Peyer's patch (tissue), 4 donors: ENCODE measurements at regions not wholly inside any gene's neighbourhood (a gene's known extent, or its start where the extent isn't known, plus 50 kb on each side); places are given as distances from the start of the nearest gene placed in this dataset.

Experiments used
- DNase-seq, 3 donors: peaks; one replicate each; pipeline ENCODE4 v3.0.0-alpha.2; 2017 to 2019
- H3K27ac ChIP-seq, 4 donors: fragments of 200-600 bp; sonication (generic); one replicate each; pipeline ENCODE4 v1.5.1; 2016 to 2019
- H3K27me3 ChIP-seq, 2 donors: fragments of 200-600 bp; sonication (generic); one replicate each; pipeline ENCODE4 v1.5.1; 2019
- H3K36me3 ChIP-seq, 3 donors: fragments of 200-600 bp; sonication (generic); one replicate each; pipeline ENCODE4 v1.5.1; 2016 to 2019
- H3K4me1 ChIP-seq, 4 donors: fragments of 200-600 bp; sonication (generic); one replicate each; pipeline ENCODE4 v1.5.1; 2016 to 2019
- H3K4me3 ChIP-seq, 4 donors: fragments of 200-600 bp; sonication (generic); 1 replicate in 3 of 4; 2 replicates in 1 of 4; pipeline ENCODE4 v1.5.1; 2016 to 2019; ENCODE audit warnings: mild to moderate bottlenecking in 1 of 4
- H3K9me3 ChIP-seq, 4 donors: fragments of 200-600 bp; sonication (generic); one replicate each; pipeline ENCODE4 v1.5.1; 2016 to 2019; ENCODE audit warnings: mild to moderate bottlenecking in 1 of 4
- POLR2A ChIP-seq, 2 donors: fragments of 450-650 bp; IDR thresholded peaks; one replicate each; pipeline ENCODE4 v1.5.1; 2017; ENCODE audit warnings: antibody characterized with exemption in 2 of 2, mild to moderate bottlenecking in 2 of 2, moderate library complexity in 2 of 2
- TF ChIP-seq, protein P1 (sequence below), 6 experiments: fragments of 450-650 bp in 4 of 6; fragments of 200-600 bp in 2 of 6; sonication (generic) in 1 of 6; IDR thresholded peaks; one replicate each; pipeline ENCODE4 v1.5.1; 2017 to 2019; ENCODE audit warnings: antibody characterized with exemption in 6 of 6, mild to moderate bottlenecking in 3 of 6, moderate library complexity in 1 of 6

DNA sequence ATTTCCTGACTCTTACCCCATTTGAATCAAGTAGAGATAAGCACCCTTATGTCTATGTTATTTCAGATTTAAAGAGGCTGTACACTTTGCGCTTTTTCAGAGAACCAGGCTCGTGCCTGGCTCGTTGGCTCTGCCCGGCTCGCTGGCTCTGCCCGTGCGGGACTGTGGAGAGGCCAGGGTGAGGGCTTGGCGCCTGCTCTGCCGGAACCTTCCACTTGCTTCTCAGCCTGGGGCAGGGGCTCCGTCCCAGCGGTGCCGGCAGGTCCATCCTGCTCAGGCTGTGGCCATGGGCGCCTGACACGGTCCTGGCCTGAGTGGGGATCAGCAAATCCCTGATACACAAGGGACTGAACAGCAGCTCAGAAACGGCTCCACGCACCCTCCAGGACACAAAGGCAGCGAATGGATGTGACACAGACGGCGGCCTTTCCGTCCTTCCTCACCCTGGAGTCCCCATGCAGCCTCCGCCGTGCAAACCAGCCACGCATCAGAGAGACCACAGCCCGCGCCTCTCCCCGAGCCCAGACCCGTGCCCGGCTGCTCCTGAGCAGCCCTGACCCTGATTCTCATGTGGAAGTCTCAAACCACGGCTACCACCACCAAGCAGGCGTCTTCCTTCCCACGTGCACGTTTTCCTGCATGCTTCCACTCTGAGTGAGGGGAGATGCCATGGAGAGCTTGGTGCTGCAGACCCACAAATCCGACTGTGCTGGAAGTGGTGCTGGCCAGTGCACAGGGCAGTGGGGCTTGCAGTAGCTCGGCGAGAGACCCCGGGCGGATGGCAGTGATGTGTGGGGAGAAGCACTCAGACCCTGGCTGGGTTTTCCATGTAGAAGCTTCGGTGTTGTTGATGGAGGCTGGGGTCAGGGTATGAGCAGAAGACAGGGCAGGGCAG is 233.9 kb downstream of the ERMARD start:
- H3K4me3 ChIP-seq, result no peak overlapping the region
- no peaks in the 10 kb centered on the region for H3K27me3 ChIP-seq
- H3K27ac ChIP-seq, result no peak overlapping the region
- peak in 2 of 3 donors; percentile 35 to 37 for DNase-seq
- no peaks in the 10 kb centered on the region for H3K9me3 ChIP-seq
- no peak for TF ChIP-seq POLR2A (IDR thresholded peaks at IDR 0.05)
- TF ChIP-seq, protein P1, sequence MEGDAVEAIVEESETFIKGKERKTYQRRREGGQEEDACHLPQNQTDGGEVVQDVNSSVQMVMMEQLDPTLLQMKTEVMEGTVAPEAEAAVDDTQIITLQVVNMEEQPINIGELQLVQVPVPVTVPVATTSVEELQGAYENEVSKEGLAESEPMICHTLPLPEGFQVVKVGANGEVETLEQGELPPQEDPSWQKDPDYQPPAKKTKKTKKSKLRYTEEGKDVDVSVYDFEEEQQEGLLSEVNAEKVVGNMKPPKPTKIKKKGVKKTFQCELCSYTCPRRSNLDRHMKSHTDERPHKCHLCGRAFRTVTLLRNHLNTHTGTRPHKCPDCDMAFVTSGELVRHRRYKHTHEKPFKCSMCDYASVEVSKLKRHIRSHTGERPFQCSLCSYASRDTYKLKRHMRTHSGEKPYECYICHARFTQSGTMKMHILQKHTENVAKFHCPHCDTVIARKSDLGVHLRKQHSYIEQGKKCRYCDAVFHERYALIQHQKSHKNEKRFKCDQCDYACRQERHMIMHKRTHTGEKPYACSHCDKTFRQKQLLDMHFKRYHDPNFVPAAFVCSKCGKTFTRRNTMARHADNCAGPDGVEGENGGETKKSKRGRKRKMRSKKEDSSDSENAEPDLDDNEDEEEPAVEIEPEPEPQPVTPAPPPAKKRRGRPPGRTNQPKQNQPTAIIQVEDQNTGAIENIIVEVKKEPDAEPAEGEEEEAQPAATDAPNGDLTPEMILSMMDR (IDR thresholded peaks at IDR 0.05), result no peak
- no peaks in the 10 kb centered on the region for H3K4me1 ChIP-seq
- no peaks in the 10 kb centered on the region for H3K36me3 ChIP-seq

DNA sequence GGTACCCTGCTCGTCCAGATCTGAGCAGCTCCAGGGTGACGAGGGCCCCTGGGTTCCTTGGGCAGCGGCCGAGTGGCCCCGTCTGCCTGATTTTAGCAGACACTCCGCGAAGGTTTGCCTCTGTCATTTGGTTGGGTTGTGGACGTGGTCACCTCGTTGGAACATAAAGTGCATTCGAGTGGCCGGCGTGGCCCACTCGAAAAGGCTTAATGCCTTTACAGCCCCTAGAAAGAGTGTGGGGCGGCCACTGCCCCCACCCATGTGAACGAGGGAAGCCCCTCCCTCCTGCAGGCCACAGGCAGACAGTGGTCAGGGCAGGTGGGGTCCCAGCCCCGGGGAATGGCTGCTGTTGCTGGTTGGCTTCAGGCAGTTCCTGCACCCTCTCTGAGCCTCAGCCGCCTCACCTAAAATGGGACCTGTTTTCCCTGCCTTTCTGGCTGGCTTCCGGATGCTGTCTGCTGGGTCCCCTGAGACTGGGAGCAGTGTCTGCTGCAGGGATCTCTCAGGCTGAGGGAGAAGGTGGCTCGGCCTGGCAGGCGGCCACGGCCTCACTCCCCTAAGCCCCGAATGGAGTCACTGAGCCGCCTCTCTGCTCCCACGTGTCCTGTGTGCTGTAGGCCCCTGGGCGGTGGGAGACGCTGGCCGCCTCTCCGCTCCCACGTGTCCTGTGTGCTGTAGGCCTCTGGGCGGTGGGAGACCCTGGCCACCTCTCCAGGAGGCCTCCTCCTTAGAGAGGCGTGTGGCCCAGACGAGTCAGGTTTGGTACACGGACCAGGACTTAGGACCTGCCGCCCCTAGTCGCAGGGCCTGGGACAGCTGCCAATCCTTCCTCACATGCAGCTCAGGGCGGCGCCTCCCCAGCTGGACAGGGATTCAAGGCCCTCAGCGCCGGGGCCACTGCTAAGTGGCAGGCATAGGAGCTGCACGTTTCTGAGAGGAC is 233.0 kb downstream of the ERMARD start:
- Histone ChIP-seq H3K27me3 (no peaks in the 10 kb centered on the region), H3K9me3 (no peaks in the 10 kb centered on the region), H3K4me1 (no peaks in the 10 kb centered on the region), H3K27ac (no peak overlapping the region), H3K4me3 (no peak overlapping the region), H3K36me3 (no peaks in the 10 kb centered on the region)
- DNase-seq, result peak in 2 of 3 donors; percentile 46 to 47
- no peak for TF ChIP-seq POLR2A (IDR thresholded peaks at IDR 0.05)
- TF ChIP-seq, protein P1 (IDR thresholded peaks at IDR 0.05), result no peak

DNA sequence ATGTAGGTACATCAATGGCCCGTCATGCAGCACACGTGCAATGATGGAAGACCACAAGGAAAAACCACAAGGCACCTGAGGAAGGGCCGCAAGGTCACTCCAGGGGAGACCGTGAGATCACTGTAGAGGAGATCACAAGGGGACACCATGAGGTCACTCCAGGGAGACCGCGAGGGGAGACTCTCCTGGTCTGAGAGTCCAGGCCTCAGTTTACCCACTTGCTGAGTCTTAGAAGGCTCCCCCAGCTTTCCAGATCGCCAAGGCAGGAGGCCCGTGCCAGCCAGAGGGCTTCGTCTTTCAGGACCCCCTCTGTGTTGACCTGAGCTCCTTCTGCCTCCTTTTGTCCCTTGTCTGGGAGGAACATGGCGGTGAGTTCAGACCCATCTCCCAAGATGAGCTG is 232.2 kb downstream of the ERMARD start:
- TF ChIP-seq, protein P1 (IDR thresholded peaks at IDR 0.05), result no peak
- no peak for TF ChIP-seq POLR2A (IDR thresholded peaks at IDR 0.05)

DNA sequence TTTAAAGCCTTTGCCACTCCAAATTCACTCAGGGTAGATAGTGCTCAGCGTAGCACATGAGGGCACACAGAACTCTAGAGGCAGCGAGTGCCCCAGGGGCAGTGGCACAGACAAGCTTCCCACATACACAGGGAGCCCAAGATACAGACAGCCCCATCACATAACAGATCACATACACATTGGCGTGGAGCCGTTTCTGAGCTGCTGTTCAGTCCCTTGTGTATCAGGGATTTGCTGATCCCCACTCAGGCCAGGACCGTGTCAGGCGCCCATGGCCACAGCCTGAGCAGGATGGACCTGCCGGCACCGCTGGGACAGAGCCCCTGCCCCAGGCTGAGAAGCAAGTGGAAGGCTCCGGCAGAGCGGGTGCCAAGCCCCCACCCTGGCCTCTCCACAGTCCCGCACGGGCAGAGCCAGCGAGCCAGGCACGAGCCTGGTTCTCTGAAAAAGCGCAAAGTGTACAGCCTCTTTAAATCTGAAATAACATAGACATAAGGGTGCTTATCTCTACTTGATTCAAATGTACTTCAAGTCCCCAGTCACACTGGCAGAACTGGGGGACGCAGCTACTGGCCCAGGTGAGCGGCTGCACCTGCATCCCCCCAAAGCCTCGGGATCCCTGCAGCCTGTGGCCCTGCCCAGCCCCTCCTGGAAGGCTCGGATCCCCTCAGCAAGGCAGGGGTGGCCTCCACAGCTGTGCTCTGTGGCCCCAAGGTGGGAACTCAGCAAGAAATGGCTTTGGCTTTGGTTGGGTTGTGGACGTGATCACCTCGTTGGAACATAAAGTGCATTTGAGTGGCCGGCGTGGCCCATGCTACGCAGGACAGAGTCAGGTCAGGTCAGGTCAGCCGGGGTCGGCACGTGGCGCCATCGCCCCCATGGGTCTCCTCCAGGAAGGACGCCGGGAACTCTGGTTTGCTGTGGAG is 231.3 kb downstream of the ERMARD start:
- peak in 2 of 3 donors; percentile 28 to 39 for DNase-seq
- TF ChIP-seq POLR2A (IDR thresholded peaks at IDR 0.05), result no peak
- TF ChIP-seq, protein P1 (IDR thresholded peaks at IDR 0.05), result no peak

More for the DNA sequence above, 232.2 kb downstream of the ERMARD start:
- peak in 2 of 3 donors; percentile 27 to 31 for DNase-seq
- no peaks in the 10 kb centered on the region for H3K36me3 ChIP-seq
- H3K27ac ChIP-seq, result no peak overlapping the region
- H3K4me1 ChIP-seq, result no peaks in the 10 kb centered on the region
- no peaks in the 10 kb centered on the region for H3K27me3 ChIP-seq
- H3K9me3 ChIP-seq, result no peaks in the 10 kb centered on the region
- no peak overlapping the region for H3K4me3 ChIP-seq

DNA sequence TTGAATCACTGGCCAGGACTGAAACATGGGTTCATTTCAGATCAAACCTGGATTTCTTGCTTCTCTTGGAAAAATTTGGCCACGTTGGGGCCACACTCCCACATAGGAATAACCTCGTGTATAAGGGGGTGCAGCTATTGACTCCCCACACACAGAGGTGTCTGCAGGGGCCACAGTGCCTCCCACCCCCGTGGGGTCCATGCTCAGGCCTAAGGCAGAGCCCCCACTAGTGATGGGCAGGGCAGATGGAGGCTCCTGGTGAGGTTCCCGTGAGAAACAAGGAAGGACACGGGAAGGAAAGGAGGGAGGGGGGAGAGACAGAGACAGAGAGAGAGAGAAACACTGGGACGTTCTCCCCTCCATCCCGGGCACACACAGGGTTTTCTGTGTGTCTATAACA is 230.5 kb downstream of the ERMARD start:
- no peaks in the 10 kb centered on the region for H3K9me3 ChIP-seq
- H3K27me3 ChIP-seq, result no peaks in the 10 kb centered on the region
- no peak overlapping the region for H3K27ac ChIP-seq
- no peak for TF ChIP-seq POLR2A (IDR thresholded peaks at IDR 0.05)
- TF ChIP-seq, protein P1 (IDR thresholded peaks at IDR 0.05), result no peak
- no peaks in the 10 kb centered on the region for H3K36me3 ChIP-seq
- no peak overlapping the region for H3K4me3 ChIP-seq
- DNase-seq, result no peak
- no peaks in the 10 kb centered on the region for H3K4me1 ChIP-seq

More for the DNA sequence above, 231.3 kb downstream of the ERMARD start:
- H3K27ac ChIP-seq, result no peak overlapping the region
- H3K36me3 ChIP-seq, result no peaks in the 10 kb centered on the region
- H3K9me3 ChIP-seq, result no peaks in the 10 kb centered on the region
- no peaks in the 10 kb centered on the region for H3K27me3 ChIP-seq
- no peaks in the 10 kb centered on the region for H3K4me1 ChIP-seq
- no peak overlapping the region for H3K4me3 ChIP-seq
